ENCODE measurements at regions not wholly inside any gene's neighbourhood (a gene's known extent, or its start where the extent isn't known, plus 50 kb on each side); places are given as distances from the start of the nearest gene placed in this dataset.

DNA sequence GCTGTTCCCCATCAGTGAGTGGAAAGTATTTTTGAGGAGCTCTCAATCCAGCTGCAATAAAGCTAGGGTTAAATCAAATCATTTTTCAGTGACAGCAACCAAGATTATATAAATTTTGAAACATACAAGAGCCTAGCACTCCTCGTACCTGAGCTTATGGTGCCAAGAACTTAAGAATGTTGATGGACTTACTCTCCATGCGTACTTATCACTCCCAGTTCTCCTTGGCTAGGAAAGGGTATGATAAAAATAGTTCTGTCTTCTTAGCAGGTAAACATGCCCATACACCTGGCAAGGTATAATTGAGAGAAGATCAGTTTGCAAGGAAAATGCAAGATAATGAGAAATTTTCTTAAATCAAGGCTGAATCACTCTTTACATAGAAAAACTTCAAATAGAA is 64.5 kb upstream of the SEMA6D start:
- no peak for TF ChIP-seq TAF1 (IDR thresholded peaks at IDR 0.05; ENCODE audit: borderline replicate concordance, insufficient read depth, low read length)
- no peak for TF ChIP-seq REST (IDR thresholded peaks at IDR 0.05; ENCODE audit: insufficient read depth in 1 of 2, low read depth in 2 of 2, low read length in 2 of 2)

DNA sequence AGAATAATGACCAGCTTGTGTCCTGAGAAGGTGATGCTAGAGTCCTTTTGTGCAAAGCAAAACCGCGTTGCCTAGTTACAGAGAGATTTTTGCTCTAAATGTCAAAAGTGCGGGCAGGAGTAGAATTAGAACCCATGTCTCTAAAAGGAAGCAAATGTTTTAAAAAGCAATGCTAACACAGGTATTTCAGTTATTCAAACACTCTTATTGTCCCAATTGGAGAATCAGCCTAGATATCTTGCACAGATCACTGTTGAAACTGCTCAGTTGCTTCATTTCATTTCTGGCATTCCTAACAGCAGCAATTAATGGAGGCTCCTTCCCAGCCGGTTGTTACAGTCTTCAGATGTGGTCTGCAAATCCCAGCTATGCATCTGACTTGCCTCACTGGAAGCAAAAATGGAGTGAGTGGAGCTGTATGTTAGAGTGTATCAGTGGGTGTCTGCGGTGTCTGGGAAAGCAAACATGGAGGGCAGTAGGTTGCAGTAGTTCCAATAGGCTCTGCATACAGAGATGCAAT is 55.6 kb upstream of the SEMA6D start:
- TF ChIP-seq POLR2AphosphoS5 (IDR thresholded peaks at IDR 0.05; ENCODE audit: low read depth, low read length): no peak
- no peak for TF ChIP-seq REST (IDR thresholded peaks at IDR 0.05; ENCODE audit: insufficient read depth in 1 of 2, low read depth in 2 of 2, low read length in 2 of 2)
- no peak for TF ChIP-seq FOXP2 (optimal IDR thresholded peaks at IDR 0.05; ENCODE audit: borderline replicate concordance, extremely low read depth, extremely low read length, insufficient read depth)
- no peak for TF ChIP-seq TAF1 (IDR thresholded peaks at IDR 0.05; ENCODE audit: borderline replicate concordance, insufficient read depth, low read length)
- TF ChIP-seq SIN3A (IDR thresholded peaks at IDR 0.05; ENCODE audit: borderline replicate concordance, insufficient read depth, low read length): no peak

GRCh38 chr15:47663101-47663500 is 54.2 kb upstream of the SEMA6D start:
- TF ChIP-seq TAF1 (IDR thresholded peaks at IDR 0.05; ENCODE audit: borderline replicate concordance, insufficient read depth, low read length): no peak
- TF ChIP-seq REST (IDR thresholded peaks at IDR 0.05; ENCODE audit: insufficient read depth in 1 of 2, low read depth in 2 of 2, low read length in 2 of 2): no peak
- no peak for TF ChIP-seq POLR2AphosphoS5 (IDR thresholded peaks at IDR 0.05; ENCODE audit: low read depth, low read length)
- TF ChIP-seq SIN3A (IDR thresholded peaks at IDR 0.05; ENCODE audit: borderline replicate concordance, insufficient read depth, low read length): no peak
- no peak for TF ChIP-seq FOXP2 (optimal IDR thresholded peaks at IDR 0.05; ENCODE audit: borderline replicate concordance, extremely low read depth, extremely low read length, insufficient read depth)
